Fibroblast of lung (primary cell): ENCODE measurements at regions not wholly inside any gene's neighbourhood (a gene's known extent, or its start where the extent isn't known, plus 50 kb on each side); places are given as distances from the start of the nearest gene placed in this dataset.

Experiments used
- DNase-seq, 2 donors: peaks; one replicate each; pipeline versions ENCODE4 v3.0.0 to v3.0.0-alpha.2; 2010; ENCODE audit warnings: low read depth in 2 of 2
- H2AFZ ChIP-seq: 2 replicates; pipeline ENCODE4 v1.5.1; 2012; ENCODE audit warnings: low read length, control low read depth, inconsistent platforms
- H3K27ac ChIP-seq: 2 replicates; pipeline ENCODE4 v1.5.1; 2011; ENCODE audit warnings: low read length, control low read depth; ENCODE audit not compliant: insufficient read depth
- H3K27me3 ChIP-seq: 2 replicates; pipeline ENCODE4 v1.5.1; 2011; ENCODE audit warnings: mild to moderate bottlenecking, low read length; ENCODE audit not compliant: control insufficient read depth, insufficient read depth
- H3K36me3 ChIP-seq: 2 replicates; pipeline ENCODE4 v1.5.1; 2011; ENCODE audit warnings: low read length; ENCODE audit not compliant: control insufficient read depth, insufficient read depth
- H3K4me1 ChIP-seq: 2 replicates; pipeline ENCODE4 v1.5.1; 2011; ENCODE audit warnings: low read length; ENCODE audit not compliant: control insufficient read depth, insufficient read depth; ENCODE audit errors: extremely low read depth
- H3K4me2 ChIP-seq: 2 replicates; pipeline ENCODE4 v1.5.1; 2011; ENCODE audit warnings: low read length, control low read depth; ENCODE audit not compliant: insufficient read depth; ENCODE audit errors: extremely low read depth
- H3K4me3 ChIP-seq, 4 experiments: fragments of 200-600 bp in 1 of 4; sonication (generic) in 1 of 4; replicated peaks in 1 of 4; 2 replicates each; pipeline ENCODE4 v1.5.1; 2011 to 2016; ENCODE audit warnings: low read length in 4 of 4, low read depth in 3 of 4, mild to moderate bottlenecking in 3 of 4, control low read depth in 2 of 4, inconsistent platforms in 1 of 4, mixed read lengths in 1 of 4; ENCODE audit not compliant: insufficient read depth in 1 of 4; ENCODE audit errors: control extremely low read depth in 1 of 4
- H3K79me2 ChIP-seq: 2 replicates; pipeline ENCODE4 v1.5.1; 2012; ENCODE audit warnings: mild to moderate bottlenecking, low read length, inconsistent platforms; ENCODE audit not compliant: control insufficient read depth, insufficient read depth
- H3K9ac ChIP-seq: 2 replicates; pipeline ENCODE4 v1.5.1; 2011; ENCODE audit warnings: mild to moderate bottlenecking, low read length, control low read depth; ENCODE audit not compliant: insufficient read depth
- H3K9me3 ChIP-seq: 2 replicates; pipeline ENCODE4 v1.5.1; 2012; ENCODE audit warnings: low read depth, low read length; ENCODE audit not compliant: control insufficient read depth, insufficient read depth
- H4K20me1 ChIP-seq: 2 replicates; pipeline ENCODE4 v1.5.1; 2011; ENCODE audit warnings: low read length; ENCODE audit not compliant: control insufficient read depth, insufficient read depth; ENCODE audit errors: extremely low read depth
- CTCF ChIP-seq, 2 donors: IDR thresholded peaks in 1 of 2; conservative IDR thresholded peaks in 1 of 2; 1 replicate in 1 of 2; 2 replicates in 1 of 2; pipeline ENCODE4 v1.5.1; 2011 to 2012; ENCODE audit warnings: low read length in 2 of 2, control low read depth in 1 of 2, inconsistent platforms in 1 of 2, low read depth in 1 of 2, mild to moderate bottlenecking in 1 of 2
- EZH2 ChIP-seq: IDR thresholded peaks from 2 replicates; pipeline ENCODE4 v1.5.1; 2012; ENCODE audit warnings: low read length, control low read depth, mild to moderate bottlenecking; ENCODE audit errors: missing control alignments

GRCh38 chr1:24252185-24252780 lies 65.2 kb upstream of the IFNLR1 start:
- DNase-seq = no peak
- H3K4me3 ChIP-seq = no peak overlapping the region
- H3K27ac ChIP-seq = no peak overlapping the region
- H3K4me2 ChIP-seq = no peak overlapping the region
- H3K79me2 ChIP-seq = no peaks in the 10 kb centered on the region
- peaks cover 9% of the 10 kb centered on the region for H3K27me3 ChIP-seq
- no peaks in the 10 kb centered on the region for H3K4me1 ChIP-seq
- TF ChIP-seq CTCF (conservative IDR thresholded peaks at IDR 0.05 in 1 of 2, IDR thresholded peaks at IDR 0.05 in 1 of 2; ENCODE audit: low read depth in 1 of 2, low read length in 2 of 2) (no peak), EZH2 (no peak)
- H3K9ac ChIP-seq = no peak overlapping the region
- no peaks in the 10 kb centered on the region for H4K20me1 ChIP-seq
- H2AFZ ChIP-seq = no peak overlapping the region
- no peaks in the 10 kb centered on the region for H3K36me3 ChIP-seq
- H3K9me3 ChIP-seq = no peaks in the 10 kb centered on the region

DNA sequence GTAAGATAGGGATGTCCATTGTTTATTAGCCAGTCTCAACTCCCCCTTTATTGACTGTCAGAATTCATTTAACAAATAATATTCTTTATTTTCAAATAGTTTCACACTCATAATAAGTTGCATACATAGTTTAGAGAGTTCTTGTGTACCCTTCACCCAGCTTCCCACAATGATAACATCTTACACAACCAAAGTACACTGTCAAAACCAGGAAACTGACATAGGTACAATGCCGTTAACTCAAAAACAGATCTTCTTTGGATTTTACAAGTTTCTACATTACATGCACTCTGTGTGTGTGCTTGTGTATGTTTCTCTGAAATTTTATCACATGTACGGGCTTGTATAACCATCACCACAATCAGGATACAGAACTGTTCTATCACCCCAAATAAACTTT lies 64.4 kb upstream of the IFNLR1 start:
- no peaks in the 10 kb centered on the region for H3K4me1 ChIP-seq
- no peak for DNase-seq
- no peak overlapping the region for H3K4me3 ChIP-seq
- TF ChIP-seq CTCF (conservative IDR thresholded peaks at IDR 0.05 in 1 of 2, IDR thresholded peaks at IDR 0.05 in 1 of 2; ENCODE audit: low read depth in 1 of 2, low read length in 2 of 2) (no peak), EZH2 (no peak)
- H3K27me3 ChIP-seq = peaks cover 9% of the 10 kb centered on the region
- no peak overlapping the region for H3K4me2 ChIP-seq
- H4K20me1 ChIP-seq = no peaks in the 10 kb centered on the region
- no peaks in the 10 kb centered on the region for H3K9me3 ChIP-seq
- H3K9ac ChIP-seq = no peak overlapping the region
- H3K36me3 ChIP-seq = no peaks in the 10 kb centered on the region
- no peaks in the 10 kb centered on the region for H3K79me2 ChIP-seq
- no peak overlapping the region for H2AFZ ChIP-seq
- no peak overlapping the region for H3K27ac ChIP-seq

DNA sequence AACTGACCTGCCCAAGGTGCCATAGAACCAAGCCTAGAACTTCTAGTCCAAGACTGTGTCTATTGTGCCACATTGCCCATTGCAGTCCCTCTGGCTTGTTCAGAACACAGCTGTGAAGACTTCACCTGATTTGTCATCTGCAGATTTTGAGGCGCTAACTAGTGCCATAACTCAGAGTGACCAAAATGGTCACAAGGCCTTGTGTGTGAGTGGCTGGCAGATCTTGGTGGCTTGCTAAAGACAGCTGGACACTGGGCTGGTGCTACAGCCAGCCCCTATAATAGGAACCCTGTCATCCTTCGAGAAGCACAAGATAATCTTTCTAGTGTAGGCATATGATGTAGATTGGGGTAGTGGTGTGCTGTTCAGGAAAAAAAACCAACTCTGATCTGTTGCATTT lies 63.7 kb upstream of the IFNLR1 start:
- Histone ChIP-seq H3K4me1 (no peaks in the 10 kb centered on the region), H3K4me2 (no peak overlapping the region), H3K27me3 (peaks cover 13% of the 10 kb centered on the region), H4K20me1 (no peaks in the 10 kb centered on the region), H3K9me3 (no peaks in the 10 kb centered on the region), H3K4me3 (no peak overlapping the region), H3K79me2 (no peaks in the 10 kb centered on the region), H3K36me3 (no peaks in the 10 kb centered on the region), H2AFZ (no peak overlapping the region), H3K9ac (no peak overlapping the region), H3K27ac (no peak overlapping the region)
- TF ChIP-seq EZH2 = no peak
- no peak for DNase-seq
